GM12872 (cell line): ENCODE measurements at regions not wholly inside any gene's neighbourhood (a gene's known extent, or its start where the extent isn't known, plus 50 kb on each side); places are given as distances from the start of the nearest gene placed in this dataset.

ENCODE experiments used
- CTCF ChIP-seq: IDR thresholded peaks from 3 replicates; pipeline ENCODE4 v1.5.1; 2011; ENCODE audit warnings: low read depth, mild to moderate bottlenecking, low read length, moderate library complexity; ENCODE audit not compliant: insufficient read depth

GRCh38 chr6:11424395-11425034, 113.0 kb upstream of the TMEM170B start:
- no peak for TF ChIP-seq CTCF

GRCh38 chr6:11423667-11424066, 113.9 kb upstream of the TMEM170B start:
- no peak for TF ChIP-seq CTCF

- TF ChIP-seq CTCF, result no peak
Observed at GRCh38 chr6:11423072-11423471, 114.5 kb upstream of the TMEM170B start.

- no peak for TF ChIP-seq CTCF
Observed at GRCh38 chr6:11419763-11420453, 117.6 kb upstream of the TMEM170B start.

- TF ChIP-seq CTCF, result no peak
Observed at GRCh38 chr6:11418290-11418905, 119.2 kb upstream of the TMEM170B start.

GRCh38 chr6:11416936-11417576, 120.5 kb upstream of the TMEM170B start:
- TF ChIP-seq CTCF, result no peak

- no peak for TF ChIP-seq CTCF
Observed at GRCh38 chr6:11415557-11415956, 122.0 kb upstream of the TMEM170B start.
